Kasumi-1 (cell line): ENCODE measurements at regions not wholly inside any gene's neighbourhood (a gene's known extent, or its start where the extent isn't known, plus 50 kb on each side); places are given as distances from the start of the nearest gene placed in this dataset.
A peak's percentile ranks its signal among the peaks of the same experiment; 100 is the strongest.

Experiments used
- DNase-seq, 2 experiments: peaks; one replicate each; lab custom pipeline; 2025; lab: John Stamatoyannopoulos, UW

DNA sequence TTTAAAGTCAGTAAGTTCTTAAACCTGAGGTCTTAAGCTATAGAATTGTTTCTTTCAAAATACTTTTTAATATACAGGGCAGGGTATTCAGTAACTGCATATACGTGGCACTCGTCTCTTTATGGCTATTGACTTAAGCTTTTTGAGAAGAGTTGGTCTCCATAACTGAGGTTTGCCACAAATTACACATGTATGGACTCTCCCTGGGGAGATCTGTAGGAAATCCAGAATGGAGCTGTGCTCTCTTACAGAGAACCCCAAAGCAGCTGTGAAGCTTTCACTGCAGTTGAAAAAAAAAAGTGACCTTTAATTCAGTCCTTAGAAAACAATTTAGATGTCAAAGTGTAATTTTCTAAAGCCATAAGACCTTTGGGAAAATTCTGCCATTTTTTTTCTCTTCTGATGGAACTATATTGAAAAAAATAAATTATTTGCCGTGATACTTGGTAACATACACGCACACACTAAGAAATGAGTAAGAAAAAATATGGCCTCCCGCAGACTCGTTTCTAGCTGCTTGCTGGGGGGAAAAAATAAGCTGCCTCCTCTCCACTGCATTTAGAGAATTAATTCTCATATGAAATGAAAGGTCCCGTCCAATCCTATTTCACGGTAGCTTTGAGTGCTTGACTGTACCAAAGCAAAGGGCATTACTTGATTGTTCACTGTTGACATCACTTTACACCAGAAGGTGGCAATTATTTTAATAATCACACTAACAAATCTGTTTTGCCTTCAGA lies 159.4 kb upstream of the TENM3 start:
- DNase-seq: no peak

DNA sequence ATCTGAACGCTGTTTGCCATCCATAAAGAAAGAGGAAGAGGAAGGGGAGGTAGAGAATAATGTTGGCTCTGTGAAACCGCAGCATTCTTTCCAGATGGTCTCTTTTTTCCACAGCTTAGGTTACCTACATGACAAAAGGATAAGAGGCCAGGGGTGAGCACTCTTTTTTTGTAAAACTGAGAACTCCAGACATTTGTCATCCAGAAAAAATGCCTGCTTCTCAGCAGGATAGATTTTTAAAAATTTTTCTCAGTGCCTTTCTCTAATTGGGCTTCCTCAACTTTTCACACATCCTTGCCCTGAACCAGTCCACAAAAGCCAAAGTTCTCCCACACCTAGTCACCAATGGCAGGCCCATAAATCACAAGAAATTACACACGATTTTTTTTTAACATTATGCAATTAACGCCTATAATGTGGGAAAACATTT lies 158.1 kb upstream of the TENM3 start:
- no peak for DNase-seq

DNA sequence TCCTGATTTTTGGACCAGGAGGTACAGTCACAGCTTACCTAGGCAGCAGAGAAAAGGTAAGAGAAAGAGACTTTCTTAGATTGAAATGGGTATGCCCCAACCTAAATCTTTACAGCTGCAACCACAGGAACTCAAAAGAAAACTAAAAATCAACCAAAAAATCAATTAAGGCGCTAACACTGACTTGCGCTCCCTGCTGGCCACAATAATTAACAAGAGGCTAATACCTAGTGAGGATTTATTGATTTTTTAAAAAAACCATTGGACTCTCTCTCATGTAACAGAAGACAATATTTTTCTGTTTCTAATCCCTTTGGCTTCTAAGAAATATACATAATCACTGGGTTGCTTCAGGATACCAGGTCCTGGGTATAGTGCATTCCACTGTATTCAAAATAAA lies 153.9 kb upstream of the TENM3 start:
- no peak for DNase-seq

GRCh38 chr4:182090186-182090585 lies 153.0 kb upstream of the TENM3 start:
- no peak for DNase-seq

- no peak for DNase-seq
Measured at GRCh38 chr4:182091128-182091527, 152.1 kb upstream of the TENM3 start.

- DNase-seq: peak; percentile 16 to 21
Measured at GRCh38 chr4:182093431-182093831, 149.8 kb upstream of the TENM3 start.

DNA sequence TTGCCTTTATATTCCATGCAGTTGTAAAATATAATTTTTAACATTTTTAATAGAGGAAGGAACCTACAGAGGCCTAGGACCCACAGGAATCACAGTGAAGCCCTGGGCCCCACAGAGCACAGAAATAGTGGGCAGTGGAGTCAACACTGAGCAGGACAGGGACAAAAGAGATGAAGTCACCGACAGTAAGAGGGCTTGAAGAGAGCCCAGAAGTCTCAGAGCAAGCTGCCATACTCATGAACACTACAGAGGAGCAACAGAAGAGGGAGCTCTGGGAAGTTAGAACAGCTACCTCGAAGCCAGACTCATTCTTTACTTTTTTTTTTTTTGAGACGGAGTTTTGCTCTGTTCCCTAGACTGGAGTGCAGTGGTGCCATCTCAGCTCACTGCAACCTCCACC lies 149.3 kb upstream of the TENM3 start:
- DNase-seq: peak in 1 of 2 experiments; percentile 5

- no peak for DNase-seq
Measured at GRCh38 chr4:182101618-182102017, 141.6 kb upstream of the TENM3 start.

DNA sequence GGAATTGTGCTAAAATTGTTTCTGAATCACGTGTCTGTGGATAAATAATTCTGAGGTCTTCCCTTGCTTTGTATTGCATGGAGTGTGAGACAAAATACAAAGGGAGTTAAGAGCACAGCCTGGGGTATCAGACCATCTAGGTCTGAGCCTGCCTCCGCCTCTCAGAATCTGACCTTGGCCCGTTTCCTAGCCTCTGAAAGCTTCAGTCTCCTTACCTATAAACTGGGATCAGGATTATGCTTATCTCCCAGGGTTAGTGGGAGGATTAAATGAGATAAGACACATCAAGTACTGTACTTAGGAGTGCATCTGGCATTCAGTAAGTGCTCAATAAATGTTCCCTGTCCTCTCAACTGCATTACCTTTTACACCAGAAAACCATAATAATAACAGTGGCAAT lies 140.6 kb upstream of the TENM3 start:
- DNase-seq: no peak

- no peak for DNase-seq
Measured at GRCh38 chr4:182103614-182104319, 139.4 kb upstream of the TENM3 start.

DNA sequence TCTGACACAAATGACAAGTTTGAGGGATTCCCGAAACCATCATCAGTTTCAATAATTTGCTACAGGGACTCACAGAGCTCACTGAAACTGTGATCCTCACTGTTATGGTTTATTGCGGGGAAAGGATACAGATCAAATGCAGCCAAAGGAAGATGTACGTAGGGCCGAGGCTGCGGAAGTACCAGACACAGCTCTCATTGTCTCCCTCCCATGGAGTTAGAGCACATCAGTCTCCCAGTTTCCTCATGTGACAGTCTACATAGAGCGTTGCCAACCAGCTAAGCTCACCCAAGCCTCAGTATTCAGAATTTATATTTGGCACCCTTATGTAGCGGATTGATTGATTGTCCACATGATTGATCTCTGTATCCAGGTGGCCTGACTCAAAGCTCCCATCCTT lies 137.8 kb upstream of the TENM3 start:
- DNase-seq: no peak

DNA sequence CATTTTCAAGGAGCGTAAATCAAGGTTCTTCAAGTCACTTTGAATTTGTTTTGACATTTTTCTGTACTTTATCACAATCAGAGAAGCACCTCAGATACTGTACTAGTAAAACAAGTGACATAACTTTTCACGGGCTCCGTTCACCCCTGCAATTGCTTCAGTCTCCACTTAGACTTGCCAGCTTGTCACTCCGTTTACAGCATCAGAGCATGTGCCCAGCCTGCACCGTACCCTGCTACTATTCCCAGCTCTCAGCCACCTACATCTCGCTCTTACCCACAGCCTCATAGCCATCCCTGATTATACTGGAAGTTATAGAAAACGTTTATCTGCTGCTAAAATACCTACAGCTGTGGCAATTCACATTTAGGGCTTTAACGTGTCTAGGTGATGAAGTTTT lies 135.3 kb upstream of the TENM3 start:
- no peak for DNase-seq

DNA sequence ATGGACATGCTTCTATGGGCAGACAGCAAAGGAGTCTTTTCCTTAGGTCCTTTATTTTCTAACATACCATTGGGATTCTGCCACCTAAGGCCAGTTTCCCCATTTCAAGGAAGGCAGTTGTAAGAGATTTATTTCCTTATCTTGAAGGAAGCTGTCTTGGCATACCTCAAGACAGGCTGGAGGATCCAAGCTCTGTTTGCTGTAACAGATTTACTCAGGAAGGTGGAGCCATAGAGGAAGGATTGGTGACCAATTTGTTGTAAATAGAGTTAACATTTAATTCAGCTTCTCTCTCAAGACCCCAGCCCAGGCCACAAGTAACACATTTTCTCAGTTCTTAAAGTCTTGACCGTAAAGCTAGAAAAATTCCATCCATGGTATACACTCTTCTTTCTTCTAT lies 131.6 kb upstream of the TENM3 start:
- DNase-seq: no peak

GRCh38 chr4:182113779-182114178 lies 129.4 kb upstream of the TENM3 start:
- no peak for DNase-seq

- DNase-seq: no peak
Measured at GRCh38 chr4:182124359-182124758, 118.8 kb upstream of the TENM3 start.

- no peak for DNase-seq
Measured at GRCh38 chr4:182126096-182126495, 117.1 kb upstream of the TENM3 start.

GRCh38 chr4:182126603-182127002 lies 116.6 kb upstream of the TENM3 start:
- no peak for DNase-seq

DNA sequence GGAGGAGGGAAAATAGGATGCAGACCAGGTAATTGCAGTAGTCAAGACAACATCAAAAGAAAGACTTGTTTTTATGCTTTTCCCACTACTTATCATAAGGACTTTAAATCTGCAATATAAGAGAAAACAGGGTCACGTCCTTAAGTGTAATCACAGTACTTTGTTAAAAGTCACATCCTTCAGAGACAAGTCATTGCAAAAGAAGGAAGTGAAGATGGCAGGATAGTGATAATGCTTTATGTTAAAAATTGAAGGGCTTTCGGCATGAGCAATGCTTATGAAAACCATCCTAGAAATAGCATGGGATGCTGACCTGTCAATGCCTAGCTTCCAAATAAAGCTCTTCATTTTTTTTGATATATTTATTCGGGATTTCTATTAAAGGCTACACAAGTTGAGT lies 110.2 kb upstream of the TENM3 start:
- no peak for DNase-seq

- no peak for DNase-seq
Measured at GRCh38 chr4:182134261-182134660, 108.9 kb upstream of the TENM3 start.

DNA sequence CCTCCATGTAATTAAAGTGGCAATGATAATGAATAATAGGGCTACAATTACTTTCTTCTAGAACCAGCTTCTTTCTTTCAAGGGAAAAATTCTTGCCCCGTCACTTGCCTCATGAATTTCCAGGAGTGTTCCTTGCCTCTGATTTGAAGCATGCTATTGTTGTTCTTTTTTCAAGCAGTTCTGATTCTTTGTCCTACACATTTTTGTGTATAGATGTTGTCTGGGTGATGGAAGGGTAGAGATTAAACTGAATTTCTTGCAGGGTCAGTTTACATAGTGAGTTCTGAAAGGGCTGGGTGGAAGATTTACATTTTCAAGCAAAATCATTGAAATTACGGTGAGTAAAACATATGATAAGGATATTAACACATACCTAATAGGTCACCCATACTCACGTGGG lies 107.0 kb upstream of the TENM3 start:
- DNase-seq: no peak

GRCh38 chr4:182137343-182137742 lies 105.9 kb upstream of the TENM3 start:
- no peak for DNase-seq

GRCh38 chr4:182139491-182139890 lies 103.7 kb upstream of the TENM3 start:
- no peak for DNase-seq

GRCh38 chr4:182140547-182140946 lies 102.7 kb upstream of the TENM3 start:
- no peak for DNase-seq

- no peak for DNase-seq
Measured at GRCh38 chr4:182141061-182141460, 102.1 kb upstream of the TENM3 start.
